Liver (tissue), 8 donors: ENCODE measurements at regions not wholly inside any gene's neighbourhood (a gene's known extent, or its start where the extent isn't known, plus 50 kb on each side); places are given as distances from the start of the nearest gene placed in this dataset.

Experiments used
- DNase-seq: peaks from one replicate; pipeline ENCODE4 v3.0.0-alpha.2; 2017; ENCODE audit warnings: low spot score
- H3K27ac ChIP-seq, 2 donors: one replicate each; pipeline ENCODE4 v1.7.0; 2013; ENCODE audit warnings: inconsistent platforms in 2 of 2, low read length in 2 of 2, control low read depth in 1 of 2, low read depth in 1 of 2, mild to moderate bottlenecking in 1 of 2
- H3K27me3 ChIP-seq, 4 donors: one replicate each; pipeline versions ENCODE4 v1.6.1 to v1.7.0; 2013; ENCODE audit warnings: low read length in 3 of 4, inconsistent platforms in 1 of 4, mild to moderate bottlenecking in 1 of 4, moderate library complexity in 1 of 4; ENCODE audit not compliant: control insufficient read depth in 4 of 4, insufficient read depth in 4 of 4
- H3K36me3 ChIP-seq, 4 donors: one replicate each; pipeline versions ENCODE4 v1.6.1 to v1.7.0; 2013; ENCODE audit warnings: low read length in 3 of 4, mild to moderate bottlenecking in 3 of 4, low read depth in 1 of 4, moderate library complexity in 1 of 4; ENCODE audit not compliant: control insufficient read depth in 4 of 4, insufficient read depth in 3 of 4
- H3K4me1 ChIP-seq, 4 donors: one replicate each; pipeline versions ENCODE4 v1.6.1 to v1.7.0; 2013; ENCODE audit warnings: low read length in 3 of 4, mild to moderate bottlenecking in 3 of 4, moderate library complexity in 1 of 4; ENCODE audit not compliant: control insufficient read depth in 4 of 4, insufficient read depth in 4 of 4
- H3K4me3 ChIP-seq, 3 donors: one replicate each; pipeline versions ENCODE4 v1.6.1 to v1.7.0; 2013; ENCODE audit warnings: low read length in 3 of 3, control low read depth in 1 of 3, low read depth in 1 of 3, mild to moderate bottlenecking in 1 of 3
- H3K9ac ChIP-seq, 2 donors: one replicate each; pipeline ENCODE4 v1.7.0; 2013; ENCODE audit warnings: low read length in 2 of 2, mild to moderate bottlenecking in 2 of 2, moderate library complexity in 2 of 2, control low read depth in 1 of 2, low read depth in 1 of 2
- H3K9me3 ChIP-seq, 4 donors: one replicate each; pipeline versions ENCODE4 v1.6.1 to v1.7.0; 2013; ENCODE audit warnings: low read length in 3 of 4; ENCODE audit not compliant: control insufficient read depth in 4 of 4
- EGR1 ChIP-seq, 2 donors: IDR thresholded peaks; 2 replicates each; pipeline ENCODE4 v1.6.1; 2016 to 2018; ENCODE audit warnings: antibody characterized with exemption in 2 of 2, low read depth in 2 of 2
- FOXA1 ChIP-seq: IDR thresholded peaks from 2 replicates; pipeline ENCODE4 v1.6.1; 2016; ENCODE audit warnings: antibody characterized with exemption
- FOXA2 ChIP-seq: IDR thresholded peaks from 2 replicates; pipeline ENCODE4 v1.6.1; 2016; ENCODE audit warnings: antibody characterized with exemption
- GABPA ChIP-seq, 2 donors: IDR thresholded peaks in 1 of 2; conservative IDR thresholded peaks in 1 of 2; 2 replicates each; pipeline ENCODE4 v1.6.1; 2016; ENCODE audit warnings: antibody characterized with exemption in 2 of 2, mild to moderate bottlenecking in 1 of 2, moderate library complexity in 1 of 2
- HNF4A ChIP-seq, 2 donors: conservative IDR thresholded peaks; 2 replicates each; pipeline ENCODE4 v1.6.1; 2016; ENCODE audit warnings: antibody characterized with exemption in 2 of 2, mild to moderate bottlenecking in 2 of 2
- HNF4G ChIP-seq: IDR thresholded peaks from 2 replicates; pipeline ENCODE4 v1.6.1; 2016; ENCODE audit warnings: antibody characterized with exemption
- JUND ChIP-seq, 2 donors: IDR thresholded peaks; 2 replicates each; pipeline ENCODE4 v1.6.1; 2016; ENCODE audit warnings: antibody characterized with exemption in 2 of 2
- NR2F2 ChIP-seq: IDR thresholded peaks from 2 replicates; pipeline ENCODE4 v1.6.1; 2016; ENCODE audit warnings: antibody characterized with exemption
- RAD21 ChIP-seq, 2 donors: IDR thresholded peaks; 2 replicates each; pipeline ENCODE4 v1.6.1; 2016; ENCODE audit warnings: antibody characterized with exemption in 2 of 2, mild to moderate bottlenecking in 2 of 2
- RXRA ChIP-seq, 2 donors: IDR thresholded peaks; 2 replicates each; pipeline ENCODE4 v1.6.1; 2017 to 2018; ENCODE audit warnings: antibody characterized with exemption in 2 of 2, mild to moderate bottlenecking in 1 of 2
- SP1 ChIP-seq: IDR thresholded peaks from 2 replicates; pipeline ENCODE4 v1.6.1; 2018; ENCODE audit warnings: antibody characterized with exemption, mild to moderate bottlenecking
- TAF1 ChIP-seq: conservative IDR thresholded peaks from 2 replicates; pipeline ENCODE4 v1.6.1; 2016; ENCODE audit warnings: antibody characterized with exemption, mild to moderate bottlenecking
- YY1 ChIP-seq: IDR thresholded peaks from 2 replicates; pipeline ENCODE4 v1.6.1; 2016; ENCODE audit warnings: antibody characterized with exemption, mild to moderate bottlenecking
- WGBS: extraction: QIAGEN DNeasy Blood & Tissue Kit; methylation state at CpG from one replicate; pipeline ENCODE4 v1.1.7; 2013; 5-methylcytosine and 5-hydroxymethylcytosine counted together
- TF ChIP-seq, protein P1 (sequence below): IDR thresholded peaks from 2 replicates; pipeline ENCODE4 v1.6.1; 2016; ENCODE audit warnings: antibody characterized with exemption
- TF ChIP-seq, protein P2 (sequence below): IDR thresholded peaks from 2 replicates; pipeline ENCODE4 v1.6.1; 2016; ENCODE audit warnings: antibody characterized with exemption, mild to moderate bottlenecking
- TF ChIP-seq, protein P3 (sequence below): fragments of 150-350 bp; IDR thresholded peaks from 2 replicates; pipeline ENCODE4 v1.5.1; 2017; ENCODE audit warnings: improper control_type of control experiment, low read depth, low read length; ENCODE audit not compliant: missing input control
- TF ChIP-seq, protein P4 (sequence below): IDR thresholded peaks from 2 replicates; pipeline ENCODE4 v1.6.1; 2016; ENCODE audit warnings: antibody characterized with exemption
- TF ChIP-seq, protein P5 (sequence below): IDR thresholded peaks from 2 replicates; pipeline ENCODE4 v1.6.1; 2016; ENCODE audit warnings: antibody characterized with exemption
- donor health status: healthy.
- donor health status: healthy.
- donor health status: healthy.
- donor health status: healthy.
- donor health status: healthy.

DNA sequence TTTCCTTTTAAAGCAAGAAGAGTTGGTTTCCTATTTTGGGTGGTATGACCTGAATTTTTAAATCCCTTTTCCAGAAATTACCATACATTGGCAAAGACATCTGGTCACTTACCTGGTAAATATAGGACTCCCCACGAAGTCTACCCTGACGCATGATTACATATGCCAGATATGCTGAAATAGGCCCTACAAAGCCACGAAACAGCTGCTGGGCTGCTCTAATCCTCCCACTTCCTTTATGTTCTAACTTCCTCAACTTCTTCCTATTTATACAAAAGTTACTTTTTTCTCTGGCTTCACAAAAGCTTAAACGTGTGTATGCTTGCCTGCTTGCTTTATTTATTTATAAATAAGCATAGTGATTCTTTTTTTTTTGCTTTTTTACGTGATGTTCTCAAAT, 186.0 kb upstream of the EPHA4 start:
- Histone ChIP-seq H3K4me1 (no peaks in the 10 kb centered on the region), H3K36me3 (no peaks in the 10 kb centered on the region), H3K9ac (no peak overlapping the region), H3K27me3 (no peaks in the 10 kb centered on the region), H3K9me3 (peaks cover 0 to 5% (median 0%) of the 10 kb centered on the region in 4 donors), H3K4me3 (no peak overlapping the region), H3K27ac (no peak overlapping the region)
- WGBS = 56% methylated on average over 5 of the region's 5 CpGs
- TF ChIP-seq HNF4G = no peak
- no peak for TF ChIP-seq FOXA1
- TF ChIP-seq EGR1 (IDR thresholded peaks at IDR 0.05; ENCODE audit: low read depth in 2 of 2) = no peak
- TF ChIP-seq GABPA (IDR thresholded peaks at IDR 0.05 in 1 of 2, conservative IDR thresholded peaks at IDR 0.05 in 1 of 2) = no peak
- no peak for TF ChIP-seq FOXA2
- TF ChIP-seq TAF1 = no peak
- TF ChIP-seq, protein P1, sequence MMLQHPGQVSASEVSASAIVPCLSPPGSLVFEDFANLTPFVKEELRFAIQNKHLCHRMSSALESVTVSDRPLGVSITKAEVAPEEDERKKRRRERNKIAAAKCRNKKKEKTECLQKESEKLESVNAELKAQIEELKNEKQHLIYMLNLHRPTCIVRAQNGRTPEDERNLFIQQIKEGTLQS = no peak
- TF ChIP-seq, protein P2, sequence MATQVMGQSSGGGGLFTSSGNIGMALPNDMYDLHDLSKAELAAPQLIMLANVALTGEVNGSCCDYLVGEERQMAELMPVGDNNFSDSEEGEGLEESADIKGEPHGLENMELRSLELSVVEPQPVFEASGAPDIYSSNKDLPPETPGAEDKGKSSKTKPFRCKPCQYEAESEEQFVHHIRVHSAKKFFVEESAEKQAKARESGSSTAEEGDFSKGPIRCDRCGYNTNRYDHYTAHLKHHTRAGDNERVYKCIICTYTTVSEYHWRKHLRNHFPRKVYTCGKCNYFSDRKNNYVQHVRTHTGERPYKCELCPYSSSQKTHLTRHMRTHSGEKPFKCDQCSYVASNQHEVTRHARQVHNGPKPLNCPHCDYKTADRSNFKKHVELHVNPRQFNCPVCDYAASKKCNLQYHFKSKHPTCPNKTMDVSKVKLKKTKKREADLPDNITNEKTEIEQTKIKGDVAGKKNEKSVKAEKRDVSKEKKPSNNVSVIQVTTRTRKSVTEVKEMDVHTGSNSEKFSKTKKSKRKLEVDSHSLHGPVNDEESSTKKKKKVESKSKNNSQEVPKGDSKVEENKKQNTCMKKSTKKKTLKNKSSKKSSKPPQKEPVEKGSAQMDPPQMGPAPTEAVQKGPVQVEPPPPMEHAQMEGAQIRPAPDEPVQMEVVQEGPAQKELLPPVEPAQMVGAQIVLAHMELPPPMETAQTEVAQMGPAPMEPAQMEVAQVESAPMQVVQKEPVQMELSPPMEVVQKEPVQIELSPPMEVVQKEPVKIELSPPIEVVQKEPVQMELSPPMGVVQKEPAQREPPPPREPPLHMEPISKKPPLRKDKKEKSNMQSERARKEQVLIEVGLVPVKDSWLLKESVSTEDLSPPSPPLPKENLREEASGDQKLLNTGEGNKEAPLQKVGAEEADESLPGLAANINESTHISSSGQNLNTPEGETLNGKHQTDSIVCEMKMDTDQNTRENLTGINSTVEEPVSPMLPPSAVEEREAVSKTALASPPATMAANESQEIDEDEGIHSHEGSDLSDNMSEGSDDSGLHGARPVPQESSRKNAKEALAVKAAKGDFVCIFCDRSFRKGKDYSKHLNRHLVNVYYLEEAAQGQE = no peak
- TF ChIP-seq, protein P3, sequence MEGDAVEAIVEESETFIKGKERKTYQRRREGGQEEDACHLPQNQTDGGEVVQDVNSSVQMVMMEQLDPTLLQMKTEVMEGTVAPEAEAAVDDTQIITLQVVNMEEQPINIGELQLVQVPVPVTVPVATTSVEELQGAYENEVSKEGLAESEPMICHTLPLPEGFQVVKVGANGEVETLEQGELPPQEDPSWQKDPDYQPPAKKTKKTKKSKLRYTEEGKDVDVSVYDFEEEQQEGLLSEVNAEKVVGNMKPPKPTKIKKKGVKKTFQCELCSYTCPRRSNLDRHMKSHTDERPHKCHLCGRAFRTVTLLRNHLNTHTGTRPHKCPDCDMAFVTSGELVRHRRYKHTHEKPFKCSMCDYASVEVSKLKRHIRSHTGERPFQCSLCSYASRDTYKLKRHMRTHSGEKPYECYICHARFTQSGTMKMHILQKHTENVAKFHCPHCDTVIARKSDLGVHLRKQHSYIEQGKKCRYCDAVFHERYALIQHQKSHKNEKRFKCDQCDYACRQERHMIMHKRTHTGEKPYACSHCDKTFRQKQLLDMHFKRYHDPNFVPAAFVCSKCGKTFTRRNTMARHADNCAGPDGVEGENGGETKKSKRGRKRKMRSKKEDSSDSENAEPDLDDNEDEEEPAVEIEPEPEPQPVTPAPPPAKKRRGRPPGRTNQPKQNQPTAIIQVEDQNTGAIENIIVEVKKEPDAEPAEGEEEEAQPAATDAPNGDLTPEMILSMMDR = no peak
- TF ChIP-seq, protein P4, sequence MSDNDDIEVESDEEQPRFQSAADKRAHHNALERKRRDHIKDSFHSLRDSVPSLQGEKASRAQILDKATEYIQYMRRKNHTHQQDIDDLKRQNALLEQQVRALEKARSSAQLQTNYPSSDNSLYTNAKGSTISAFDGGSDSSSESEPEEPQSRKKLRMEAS = no peak
- TF ChIP-seq, protein P5, sequence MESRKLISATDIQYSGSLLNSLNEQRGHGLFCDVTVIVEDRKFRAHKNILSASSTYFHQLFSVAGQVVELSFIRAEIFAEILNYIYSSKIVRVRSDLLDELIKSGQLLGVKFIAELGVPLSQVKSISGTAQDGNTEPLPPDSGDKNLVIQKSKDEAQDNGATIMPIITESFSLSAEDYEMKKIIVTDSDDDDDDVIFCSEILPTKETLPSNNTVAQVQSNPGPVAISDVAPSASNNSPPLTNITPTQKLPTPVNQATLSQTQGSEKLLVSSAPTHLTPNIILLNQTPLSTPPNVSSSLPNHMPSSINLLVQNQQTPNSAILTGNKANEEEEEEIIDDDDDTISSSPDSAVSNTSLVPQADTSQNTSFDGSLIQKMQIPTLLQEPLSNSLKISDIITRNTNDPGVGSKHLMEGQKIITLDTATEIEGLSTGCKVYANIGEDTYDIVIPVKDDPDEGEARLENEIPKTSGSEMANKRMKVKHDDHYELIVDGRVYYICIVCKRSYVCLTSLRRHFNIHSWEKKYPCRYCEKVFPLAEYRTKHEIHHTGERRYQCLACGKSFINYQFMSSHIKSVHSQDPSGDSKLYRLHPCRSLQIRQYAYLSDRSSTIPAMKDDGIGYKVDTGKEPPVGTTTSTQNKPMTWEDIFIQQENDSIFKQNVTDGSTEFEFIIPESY = no peak
- TF ChIP-seq SP1 = no peak
- TF ChIP-seq RXRA (IDR thresholded peaks at IDR 0.05) = no peak
- no peak for TF ChIP-seq YY1
- no peak for TF ChIP-seq NR2F2
- no peak for TF ChIP-seq JUND (IDR thresholded peaks at IDR 0.05)
- TF ChIP-seq HNF4A (conservative IDR thresholded peaks at IDR 0.05) = no peak
- TF ChIP-seq RAD21 (IDR thresholded peaks at IDR 0.05) = no peak
- DNase-seq = no peak
